HG03521 (cell line): ENCODE measurements at regions not wholly inside any gene's neighbourhood (a gene's known extent, or its start where the extent isn't known, plus 50 kb on each side); places are given as distances from the start of the nearest gene placed in this dataset.
"Not testable (repeated sequence)": the region's sequence is repeated elsewhere in the genome, so short reads cannot be mapped to it uniquely, and the experiment has no call there.

Experiments
- ATAC-seq: cut with Tn5 transposase; IDR thresholded peaks from one replicate; pipeline ENCODE4 v1.9.1; 2021; ENCODE audit warnings: mild to moderate bottlenecking, moderate library complexity; ENCODE audit not compliant: unreplicated experiment

- no peak for ATAC-seq
Observed at GRCh38 chr10:9157656-9158055, 1103.2 kb downstream of the GATA3 start.

GRCh38 chr10:9158675-9159074 is 1104.2 kb downstream of the GATA3 start:
- no peak for ATAC-seq

- no peak for ATAC-seq
Observed at GRCh38 chr10:9160275-9160674, 1105.8 kb downstream of the GATA3 start.

GRCh38 chr10:9163699-9164098 is 1109.2 kb downstream of the GATA3 start:
- no peak for ATAC-seq

GRCh38 chr10:9166770-9167169 is 1112.3 kb downstream of the GATA3 start:
- no peak for ATAC-seq

GRCh38 chr10:9172276-9172675 is 1117.8 kb downstream of the GATA3 start:
- ATAC-seq = no peak

GRCh38 chr10:9175200-9175599 is 1120.7 kb downstream of the GATA3 start:
- ATAC-seq = no peak

- not testable (repeated sequence) for ATAC-seq
Observed at GRCh38 chr10:9183197-9183880, 1128.9 kb downstream of the GATA3 start.

- no peak for ATAC-seq
Observed at GRCh38 chr10:9188022-9188810, 1133.7 kb downstream of the GATA3 start.

- no peak for ATAC-seq
Observed at GRCh38 chr10:9189448-9189847, 1135.0 kb downstream of the GATA3 start.

- no peak for ATAC-seq
Observed at GRCh38 chr10:9193120-9193519, 1138.6 kb downstream of the GATA3 start.

GRCh38 chr10:9195385-9195784 is 1140.9 kb downstream of the GATA3 start:
- no peak for ATAC-seq

- no peak for ATAC-seq
Observed at GRCh38 chr10:9198611-9199010, 1144.1 kb downstream of the GATA3 start.

- ATAC-seq = no peak
Observed at GRCh38 chr10:9205558-9205957, 1151.1 kb downstream of the GATA3 start.

- peak; percentile 67 for ATAC-seq
Observed at GRCh38 chr10:9209105-9209798, 1154.8 kb downstream of the GATA3 start.

GRCh38 chr10:9211228-9211627 is 1156.7 kb downstream of the GATA3 start:
- ATAC-seq = no peak

GRCh38 chr10:9214618-9215017 is 1160.1 kb downstream of the GATA3 start:
- ATAC-seq = no peak

GRCh38 chr10:9215121-9215520 is 1160.6 kb downstream of the GATA3 start:
- ATAC-seq = no peak

GRCh38 chr10:9219860-9220259 is 1165.4 kb downstream of the GATA3 start:
- no peak for ATAC-seq

- no peak for ATAC-seq
Observed at GRCh38 chr10:9222917-9223316, 1168.4 kb downstream of the GATA3 start.

GRCh38 chr10:9227679-9228365 is 1173.3 kb downstream of the GATA3 start:
- no peak for ATAC-seq
